Astrocyte (in vitro differentiated cells and primary cell): ENCODE measurements at regions not wholly inside any gene's neighbourhood (a gene's known extent, or its start where the extent isn't known, plus 50 kb on each side); places are given as distances from the start of the nearest gene placed in this dataset.

Experiments used
- DNase-seq: peaks from one replicate; pipeline ENCODE4 v3.0.0-alpha.2; 2010; ENCODE audit warnings: low read depth
- FAIRE-seq: peaks from 2 replicates; lab custom pipeline; 2011; peaks lifted over from hg19 to GRCh38; lab: Jason Lieb, UNC
- H2AFZ ChIP-seq: 2 replicates; pipeline ENCODE4 v1.6.0; 2012; ENCODE audit warnings: low read depth, low read length, inconsistent platforms
- H3K27ac ChIP-seq: 2 replicates; pipeline ENCODE4 v1.5.1; 2011; ENCODE audit warnings: low read depth, low read length, inconsistent platforms
- H3K27me3 ChIP-seq: 2 replicates; pipeline ENCODE4 v1.6.0; 2011; ENCODE audit warnings: low read length, inconsistent platforms; ENCODE audit not compliant: insufficient read depth
- H3K36me3 ChIP-seq: 2 replicates; pipeline ENCODE4 v1.5.1; 2011; ENCODE audit warnings: low read length, inconsistent platforms; ENCODE audit not compliant: insufficient read depth
- H3K4me1 ChIP-seq: 2 replicates; pipeline ENCODE4 v1.5.1; 2011; ENCODE audit warnings: low read length, inconsistent platforms; ENCODE audit not compliant: insufficient read depth
- H3K4me2 ChIP-seq: 2 replicates; pipeline ENCODE4 v1.6.0; 2012; ENCODE audit warnings: low read length, inconsistent platforms
- H3K4me3 ChIP-seq: 2 replicates; pipeline ENCODE4 v1.5.1; 2011; ENCODE audit warnings: low read depth, mild to moderate bottlenecking, low read length, inconsistent platforms; ENCODE audit not compliant: insufficient read depth
- H3K79me2 ChIP-seq: 2 replicates; pipeline ENCODE4 v1.6.0; 2012; ENCODE audit warnings: mild to moderate bottlenecking, low read length, inconsistent platforms; ENCODE audit not compliant: insufficient read depth
- H3K9ac ChIP-seq: 2 replicates; pipeline ENCODE4 v1.6.0; 2012; ENCODE audit warnings: mild to moderate bottlenecking, low read length, inconsistent platforms
- H3K9me3 ChIP-seq: 2 replicates; pipeline ENCODE4 v1.5.1; 2012; ENCODE audit warnings: low read depth, mild to moderate bottlenecking, low read length, inconsistent platforms; ENCODE audit not compliant: insufficient read depth
- H4K20me1 ChIP-seq: 2 replicates; pipeline ENCODE4 v1.6.0; 2012; ENCODE audit warnings: low read length, inconsistent platforms; ENCODE audit not compliant: insufficient read depth
- H3K27ac Mint-ChIP-seq: one replicate; pipeline ENCODE4 v1.8.0; 2021; ENCODE audit warnings: mild to moderate bottlenecking, mixed read lengths; ENCODE audit not compliant: unreplicated experiment
- H3K27me3 Mint-ChIP-seq: one replicate; pipeline ENCODE4 v1.8.0; 2021; ENCODE audit warnings: low read depth, mixed read lengths; ENCODE audit not compliant: unreplicated experiment
- H3K36me3 Mint-ChIP-seq: one replicate; pipeline ENCODE4 v1.8.0; 2021; ENCODE audit warnings: low read depth, mixed read lengths; ENCODE audit not compliant: unreplicated experiment
- H3K4me1 Mint-ChIP-seq: one replicate; pipeline ENCODE4 v1.8.0; 2021; ENCODE audit warnings: low read depth, mixed read lengths; ENCODE audit not compliant: unreplicated experiment
- H3K4me3 Mint-ChIP-seq: one replicate; pipeline ENCODE4 v1.8.0; 2021; ENCODE audit warnings: mild to moderate bottlenecking, moderate library complexity, mixed read lengths; ENCODE audit not compliant: unreplicated experiment
- H3K9me3 Mint-ChIP-seq: one replicate; pipeline ENCODE4 v1.8.0; 2021; ENCODE audit warnings: mild to moderate bottlenecking, mixed read lengths; ENCODE audit not compliant: unreplicated experiment
- CTCF ChIP-seq: IDR thresholded peaks from 2 replicates; pipeline ENCODE4 v1.5.1; 2011; ENCODE audit warnings: low read depth, mild to moderate bottlenecking, inconsistent platforms, low read length, moderate library complexity; ENCODE audit not compliant: insufficient read depth
- EZH2 ChIP-seq: IDR thresholded peaks from 2 replicates; pipeline ENCODE4 v1.6.1; 2012; ENCODE audit warnings: mild to moderate bottlenecking, low read length, inconsistent platforms; ENCODE audit not compliant: insufficient read depth

- Histone ChIP-seq H3K27me3 (no peaks in the 10 kb centered on the region), H3K9me3 (no peaks in the 10 kb centered on the region), H2AFZ (no peak overlapping the region), H3K79me2 (no peaks in the 10 kb centered on the region), H4K20me1 (no peaks in the 10 kb centered on the region), H3K4me2 (no peak overlapping the region), H3K9ac (no peak overlapping the region), H3K4me1 (no peaks in the 10 kb centered on the region), H3K27ac (no peak overlapping the region), H3K4me3 (no peak overlapping the region), H3K36me3 (no peaks in the 10 kb centered on the region)
- Mint-ChIP-seq H3K36me3 (no peaks in the 10 kb centered on the region), H3K4me1 (peaks cover 4% of the 10 kb centered on the region), H3K4me3 (peak overlapping the region; percentile 27), H3K27me3 (peaks cover 27% of the 10 kb centered on the region), H3K9me3 (no peaks in the 10 kb centered on the region), H3K27ac (no peak overlapping the region)
- TF ChIP-seq CTCF (no peak), EZH2 (no peak)
- FAIRE-seq, result no peak
- no peak for DNase-seq
Observed at GRCh38 chr2:42939411-42940206, 147.2 kb upstream of the HAAO start.

GRCh38 chr2:42938671-42939370 is 146.4 kb upstream of the HAAO start:
- Histone ChIP-seq H3K4me3 (no peak overlapping the region), H3K9me3 (no peaks in the 10 kb centered on the region), H2AFZ (no peak overlapping the region), H3K79me2 (no peaks in the 10 kb centered on the region), H3K4me2 (no peak overlapping the region), H3K36me3 (no peaks in the 10 kb centered on the region), H3K27ac (no peak overlapping the region), H3K4me1 (no peaks in the 10 kb centered on the region), H4K20me1 (no peaks in the 10 kb centered on the region), H3K27me3 (no peaks in the 10 kb centered on the region), H3K9ac (no peak overlapping the region)
- Mint-ChIP-seq H3K9me3 (peaks cover 2% of the 10 kb centered on the region), H3K4me1 (peaks cover 4% of the 10 kb centered on the region), H3K27ac (no peak overlapping the region), H3K4me3 (no peak overlapping the region), H3K36me3 (no peaks in the 10 kb centered on the region), H3K27me3 (peaks cover 27% of the 10 kb centered on the region)
- no peak for TF ChIP-seq CTCF
- TF ChIP-seq EZH2, result no peak
- no peak for FAIRE-seq
- DNase-seq, result no peak
